ENCODE measurements at regions not wholly inside any gene's neighbourhood (a gene's known extent, or its start where the extent isn't known, plus 50 kb on each side); places are given as distances from the start of the nearest gene placed in this dataset.
"Not testable (repeated sequence)": the region's sequence is repeated elsewhere in the genome, so short reads cannot be mapped to it uniquely, and the experiment has no call there.

DNA sequence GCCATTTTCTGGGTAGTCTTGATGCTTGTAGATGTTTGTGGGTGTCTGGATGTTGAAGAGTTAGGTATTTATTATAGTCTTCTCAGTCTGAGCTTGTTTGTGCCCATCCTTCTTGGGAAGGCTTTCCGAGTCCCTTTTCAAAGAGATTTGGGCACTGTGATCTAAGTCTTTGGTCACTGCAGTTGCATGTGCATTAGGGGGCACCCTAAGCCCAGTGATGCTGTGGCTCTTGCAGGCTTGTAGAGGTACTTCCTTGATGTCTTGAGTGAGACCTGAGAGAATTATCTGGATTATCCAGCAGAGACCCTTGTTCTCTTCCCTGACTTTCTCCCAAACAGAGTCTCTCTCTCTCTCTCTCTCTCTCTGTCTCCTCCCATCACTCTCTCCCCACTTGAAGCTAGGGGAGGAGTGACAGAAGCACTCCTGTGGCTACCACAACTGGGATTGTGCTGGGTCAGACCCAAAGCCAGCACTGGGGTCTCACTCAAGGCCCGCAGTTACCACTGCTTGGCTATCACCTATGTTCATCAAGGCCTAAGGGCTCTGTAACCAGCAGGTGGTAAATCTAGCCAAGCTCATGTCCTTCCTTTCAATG lies 68.5 kb downstream of the TMCO5A start:
- DNase-seq (ENCODE audit: low read depth, low spot score) = peak; percentile 57

DNA sequence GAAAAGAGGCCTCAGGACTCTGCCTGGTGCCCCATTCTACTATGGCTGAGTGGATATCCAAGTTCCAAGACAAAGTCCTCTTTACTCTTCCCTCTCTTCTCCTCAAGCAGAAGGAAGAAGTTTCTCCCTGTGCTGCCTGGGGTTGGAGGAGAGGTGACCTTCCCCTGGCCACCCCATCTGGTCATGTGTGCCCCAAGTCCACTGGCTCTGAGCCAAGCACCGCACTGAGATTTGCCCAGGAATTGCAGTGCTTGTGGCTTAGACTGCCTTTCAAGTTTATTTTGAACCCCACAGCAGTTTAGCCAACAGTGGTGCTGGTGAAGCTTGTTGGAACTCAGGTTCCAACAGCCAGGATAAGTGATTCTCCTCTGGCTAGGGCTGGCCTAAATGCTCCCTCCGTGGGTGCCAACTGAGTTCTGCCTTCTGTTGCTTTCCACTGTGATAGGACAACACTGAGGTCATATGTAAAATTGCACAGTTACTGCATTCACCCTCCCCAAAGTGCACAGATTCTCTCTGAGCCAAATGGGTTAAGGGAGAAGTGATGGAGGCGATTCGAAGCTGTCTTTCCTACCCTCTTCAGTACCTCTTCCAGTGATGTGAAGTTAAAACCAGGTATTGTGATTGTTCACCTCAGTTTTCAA lies 69.9 kb downstream of the TMCO5A start:
- no peak for DNase-seq (ENCODE audit: low read depth, low spot score)

DNA sequence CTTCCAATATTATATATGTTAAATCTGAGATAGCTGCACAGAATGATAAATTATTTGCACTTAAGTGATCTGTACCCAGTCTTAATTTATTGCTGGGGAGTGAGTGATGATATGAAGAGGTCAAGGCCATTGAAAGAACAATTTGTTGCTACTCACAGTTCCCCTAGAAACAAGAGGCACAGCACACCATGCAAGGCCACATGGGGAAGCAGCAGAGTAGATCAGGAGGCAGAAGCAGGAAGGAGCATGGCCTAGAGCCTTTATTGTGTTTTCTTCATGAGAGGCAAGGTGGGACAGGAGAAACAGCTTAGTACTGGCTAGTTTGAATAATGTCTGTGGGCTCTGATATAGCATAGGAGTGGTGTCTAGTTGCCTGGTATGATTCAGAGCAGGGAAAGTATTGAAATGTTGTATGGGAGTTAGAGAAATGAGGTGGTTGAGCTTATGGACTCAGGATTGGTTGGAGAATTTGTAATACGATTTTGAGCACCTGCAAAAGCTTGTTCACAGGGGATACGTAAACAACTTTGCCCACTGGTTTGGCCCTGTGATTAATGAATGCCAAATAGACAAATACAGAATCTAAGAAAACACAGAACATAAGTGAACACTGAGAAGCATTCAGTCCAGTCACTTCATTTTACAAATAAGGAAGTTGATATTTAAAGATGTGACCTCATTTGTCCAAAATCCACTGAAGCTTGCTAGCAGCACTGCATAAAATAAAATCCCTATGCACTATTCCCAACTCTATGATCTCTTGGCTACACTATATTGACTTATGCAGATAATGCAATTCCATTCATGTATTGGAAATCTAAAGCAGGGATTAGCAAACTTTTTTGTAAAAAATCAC lies 71.7 kb downstream of the TMCO5A start:
- no peak for DNase-seq (ENCODE audit: low read depth, low spot score)

DNA sequence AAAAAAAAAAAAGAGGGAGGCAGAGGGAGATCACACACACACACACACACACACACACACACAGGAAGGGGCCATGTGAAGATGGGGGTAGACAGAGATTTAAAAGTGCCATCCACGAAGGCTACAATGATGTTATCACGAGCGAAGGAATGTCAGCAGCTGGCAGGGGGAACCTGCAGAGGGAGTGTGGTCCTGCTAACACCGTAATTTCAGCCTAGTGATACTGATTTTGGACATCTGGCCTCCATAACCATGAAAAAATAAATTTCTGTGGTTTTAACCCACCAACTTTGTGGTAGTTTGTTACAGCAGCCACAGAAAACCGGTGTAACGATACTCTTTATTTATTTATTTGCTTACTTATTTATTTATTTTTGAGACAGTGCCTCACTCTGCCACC lies 76.0 kb downstream of the TMCO5A start:
- no peak for DNase-seq (ENCODE audit: low read depth, low spot score)

DNA sequence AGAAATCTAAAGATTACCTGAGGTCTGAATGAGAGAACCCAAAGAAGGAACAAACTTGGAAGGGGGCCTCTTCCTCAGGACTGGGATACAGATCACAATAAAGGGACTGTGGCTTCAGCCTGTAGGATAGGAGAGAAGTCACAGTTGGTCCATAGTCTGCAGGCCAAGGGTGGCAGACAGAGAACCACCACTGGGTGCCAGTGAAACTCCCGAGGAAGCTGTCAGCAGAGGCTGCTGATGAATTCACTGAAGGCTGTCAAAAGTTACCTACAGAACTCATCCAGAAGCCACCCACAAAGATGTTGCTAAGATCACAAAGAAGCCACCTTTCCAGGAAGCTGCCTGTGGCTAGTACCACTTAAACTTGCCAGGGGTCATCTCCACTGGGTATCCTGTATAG lies 78.5 kb downstream of the TMCO5A start:
- DNase-seq (ENCODE audit: low read depth, low spot score) = no peak

DNA sequence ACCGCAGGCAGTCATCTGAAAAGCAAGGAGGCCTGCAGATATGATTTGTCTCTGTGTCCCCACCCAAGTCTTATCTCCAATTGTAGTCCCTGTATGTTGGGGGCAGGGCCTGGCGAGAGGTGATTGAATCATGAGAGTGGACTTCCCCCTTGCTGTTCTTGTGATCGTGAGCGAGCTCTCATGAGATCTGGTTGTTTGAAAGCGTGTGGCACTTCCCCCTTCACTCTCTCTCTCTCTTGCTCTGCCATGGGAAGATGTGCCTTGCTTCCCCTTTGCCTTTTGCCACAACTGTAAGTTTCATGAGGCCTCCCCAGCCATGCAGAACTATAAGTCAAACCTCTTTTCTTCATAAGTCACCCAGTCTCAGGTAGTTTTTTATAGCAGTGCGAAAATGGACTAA lies 83.3 kb downstream of the TMCO5A start:
- no peak for DNase-seq (ENCODE audit: low read depth, low spot score)

DNA sequence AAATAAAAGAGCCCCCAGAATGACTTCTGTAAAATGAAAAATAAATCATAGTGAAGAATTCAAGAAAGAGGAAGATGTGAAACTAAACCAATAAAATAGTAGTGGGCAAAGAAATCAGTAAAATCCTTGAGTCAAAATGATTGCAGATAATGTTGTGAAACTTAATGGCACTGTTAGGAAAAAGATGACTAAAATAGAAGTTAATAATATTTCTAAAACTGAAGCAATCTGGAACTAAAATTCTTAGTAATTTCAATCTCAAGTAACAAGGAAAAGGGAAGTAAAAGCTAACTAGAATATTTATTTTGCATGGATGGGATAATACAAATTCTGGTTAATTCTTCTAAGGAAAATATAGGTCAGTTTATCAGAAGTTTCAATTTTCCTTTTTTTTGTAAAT lies 84.6 kb downstream of the TMCO5A start:
- DNase-seq (ENCODE audit: low read depth, low spot score) = no peak

DNA sequence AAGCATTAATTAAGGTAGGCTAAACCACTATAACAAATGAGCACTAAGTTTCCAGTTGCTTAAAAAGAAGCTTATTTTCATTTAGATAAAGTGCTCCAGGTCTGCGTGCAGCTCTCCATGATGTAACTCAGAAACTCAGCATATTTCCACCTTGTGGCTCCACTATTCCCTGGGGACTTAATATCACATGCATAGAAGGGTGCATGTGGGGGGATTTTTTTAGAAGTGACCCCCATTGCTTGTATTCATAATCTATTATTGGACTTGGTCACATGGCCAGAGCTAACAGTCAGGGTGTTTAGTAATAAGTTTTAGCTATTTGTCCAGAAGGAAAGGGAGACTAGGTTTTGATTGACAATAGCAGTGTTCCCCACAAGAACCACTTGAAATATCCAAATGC lies 86.8 kb downstream of the TMCO5A start:
- DNase-seq (ENCODE audit: low read depth, low spot score) = no peak

DNA sequence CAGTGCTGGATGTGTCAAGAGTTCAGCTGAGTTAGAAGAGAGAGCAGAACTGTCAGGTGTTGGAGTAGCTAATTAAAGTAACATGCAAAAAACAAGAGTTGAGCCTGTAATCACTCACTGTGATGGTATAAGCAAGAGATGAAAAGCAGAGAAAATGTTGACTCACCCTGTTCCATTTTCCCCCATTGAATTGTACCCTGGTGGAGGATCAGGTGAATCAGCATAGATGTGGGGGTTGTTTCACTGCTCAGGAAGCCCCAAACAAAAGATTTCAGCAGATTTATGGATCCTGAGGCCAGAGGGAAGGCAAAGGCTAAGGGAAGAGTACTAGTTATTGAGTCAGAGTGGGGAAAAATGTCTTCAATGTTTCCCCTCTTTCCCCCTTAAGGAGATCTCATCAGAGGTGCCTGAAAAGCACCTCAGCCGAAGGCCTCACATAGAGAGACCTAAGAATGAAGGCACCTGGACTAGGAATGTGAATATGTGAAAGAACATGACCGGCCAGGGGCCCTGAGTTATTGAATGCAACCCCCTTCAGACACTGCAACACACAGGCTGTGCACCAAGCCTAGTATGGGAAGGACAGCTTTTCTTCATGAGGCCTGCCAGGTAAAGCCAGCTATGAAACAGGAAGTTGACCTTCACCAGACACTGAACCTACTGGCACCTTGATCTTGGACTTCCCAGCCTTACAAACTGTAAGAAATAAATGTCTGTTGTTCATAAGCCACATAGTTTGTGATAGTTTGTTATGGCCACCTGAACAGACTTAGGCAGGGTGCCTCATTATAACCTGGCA lies 90.1 kb downstream of the TMCO5A start:
- DNase-seq (ENCODE audit: low read depth, low spot score) = no peak

DNA sequence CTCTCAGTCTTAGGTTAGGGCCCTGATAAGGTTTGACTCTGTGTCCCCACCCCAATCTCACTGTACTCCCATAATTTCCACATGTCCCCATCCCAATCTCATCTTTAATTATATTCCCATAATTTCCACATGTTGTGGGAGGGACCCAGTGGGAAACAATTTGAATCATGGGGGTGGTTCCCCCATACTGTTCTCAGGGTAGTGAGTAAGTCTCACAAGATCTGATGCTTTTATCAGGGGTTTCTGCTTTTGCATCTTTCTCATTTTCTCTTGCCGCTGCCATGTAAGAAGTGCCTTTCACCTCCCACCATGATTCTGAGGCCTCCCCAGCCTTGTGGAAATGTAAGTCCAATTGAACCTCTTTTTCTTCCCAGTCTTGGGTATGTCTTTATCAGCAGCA lies 91.2 kb downstream of the TMCO5A start:
- not testable (repeated sequence) for DNase-seq (ENCODE audit: low read depth, low spot score)

DNA sequence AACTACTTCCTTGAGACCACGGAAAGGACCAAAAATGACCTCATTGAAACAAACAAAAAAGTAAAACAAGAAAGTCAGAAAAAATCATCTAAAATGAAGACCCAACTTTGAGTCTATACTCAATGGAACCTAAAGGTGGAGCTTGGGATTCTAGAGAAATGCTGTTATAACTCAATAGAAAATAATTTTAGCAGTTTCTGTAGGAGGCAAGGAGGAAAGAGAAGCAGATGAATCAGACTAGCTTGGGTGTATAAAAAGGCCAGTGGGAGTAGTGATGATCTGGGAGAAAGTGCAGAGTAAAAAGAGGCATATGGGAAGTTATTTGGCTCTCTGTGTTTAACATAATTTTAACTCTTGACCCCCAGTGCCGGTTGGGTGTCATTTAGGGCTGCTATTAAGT lies 94.4 kb downstream of the TMCO5A start:
- DNase-seq (ENCODE audit: low read depth, low spot score) = no peak

DNA sequence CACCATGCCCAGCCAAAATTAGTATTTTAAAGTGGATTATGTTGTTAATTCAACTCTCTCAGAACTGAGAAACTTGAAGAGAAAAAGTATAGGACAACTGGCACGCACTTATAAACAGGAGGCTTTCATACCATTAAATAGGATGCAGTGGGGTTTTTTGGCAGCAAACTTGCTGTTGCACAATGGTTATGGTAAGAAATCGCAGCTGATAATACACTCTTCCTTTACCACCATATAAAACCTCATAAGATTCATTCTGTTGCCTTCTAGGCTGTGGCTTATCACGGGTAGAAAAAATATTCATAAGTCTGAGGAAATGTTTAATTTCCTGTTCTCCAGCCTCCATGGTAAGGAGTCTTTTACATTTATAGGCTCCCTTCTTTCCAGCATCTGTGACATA lies 95.3 kb downstream of the TMCO5A start:
- peak; percentile 47 for DNase-seq (ENCODE audit: low read depth, low spot score)

DNA sequence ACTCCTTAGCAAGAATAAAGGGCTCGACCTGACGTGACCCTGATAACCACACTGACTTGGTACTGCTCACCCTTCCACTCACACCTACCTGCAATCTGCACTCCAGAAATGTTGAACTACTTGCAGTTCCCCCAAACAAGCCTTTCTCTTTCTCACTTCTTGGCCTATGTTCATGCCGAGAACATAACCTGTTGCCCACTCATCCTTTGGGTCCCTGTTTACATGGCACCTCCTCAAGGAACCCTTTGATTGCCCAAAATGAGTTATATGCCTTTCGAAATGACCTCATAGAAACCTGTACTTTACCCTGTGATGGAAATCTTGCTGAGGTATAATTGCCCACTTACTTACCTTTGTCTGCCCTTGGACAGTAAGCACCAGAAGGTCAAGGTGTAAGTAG lies 96.2 kb downstream of the TMCO5A start:
- DNase-seq (ENCODE audit: low read depth, low spot score) = no peak

DNA sequence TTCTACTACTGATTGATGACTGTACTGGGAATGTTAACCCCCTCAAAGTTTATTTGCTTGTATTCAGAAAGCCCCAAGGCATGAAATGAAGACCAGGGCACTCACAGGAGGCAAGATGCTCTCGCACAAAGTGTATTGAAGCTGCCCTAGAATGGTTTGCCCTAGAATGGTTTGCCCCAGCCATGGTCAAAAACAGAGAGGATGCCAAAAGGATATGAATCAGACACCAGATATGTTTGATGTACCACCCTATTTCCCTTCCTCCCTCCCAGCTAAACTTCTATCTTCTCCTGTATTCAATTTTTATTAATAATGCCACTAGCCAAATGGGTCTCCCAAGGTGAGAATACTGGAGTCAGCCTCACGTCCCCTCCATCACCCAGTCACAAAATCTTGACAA lies 101.3 kb downstream of the TMCO5A start:
- no peak for DNase-seq (ENCODE audit: low read depth, low spot score)

DNA sequence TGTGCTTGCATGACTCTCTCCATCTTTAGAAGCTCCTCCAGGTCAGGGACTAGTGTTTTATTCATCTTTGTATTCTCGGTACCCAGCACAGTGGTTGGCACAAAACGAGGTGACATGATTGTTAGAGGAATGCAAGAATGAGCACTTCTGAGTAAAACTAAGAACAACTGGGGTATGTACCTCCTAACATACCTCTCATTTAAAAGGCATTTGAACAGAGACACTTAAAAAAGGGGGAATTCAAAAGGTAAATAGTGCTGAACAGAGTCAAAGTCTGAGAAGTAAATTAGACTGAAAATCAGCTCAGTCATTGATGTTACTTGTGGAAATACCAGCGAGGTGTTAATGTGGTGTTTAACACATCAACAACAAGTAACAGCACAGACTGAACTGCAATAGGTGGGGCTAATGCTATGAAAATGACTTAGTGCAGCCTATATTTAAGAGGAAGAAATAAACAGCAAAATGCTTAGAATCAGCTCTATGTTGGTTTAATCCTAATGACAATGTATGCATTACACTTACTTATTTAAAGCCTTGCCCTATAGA lies 102.4 kb downstream of the TMCO5A start:
- no peak for DNase-seq (ENCODE audit: low read depth, low spot score)

DNA sequence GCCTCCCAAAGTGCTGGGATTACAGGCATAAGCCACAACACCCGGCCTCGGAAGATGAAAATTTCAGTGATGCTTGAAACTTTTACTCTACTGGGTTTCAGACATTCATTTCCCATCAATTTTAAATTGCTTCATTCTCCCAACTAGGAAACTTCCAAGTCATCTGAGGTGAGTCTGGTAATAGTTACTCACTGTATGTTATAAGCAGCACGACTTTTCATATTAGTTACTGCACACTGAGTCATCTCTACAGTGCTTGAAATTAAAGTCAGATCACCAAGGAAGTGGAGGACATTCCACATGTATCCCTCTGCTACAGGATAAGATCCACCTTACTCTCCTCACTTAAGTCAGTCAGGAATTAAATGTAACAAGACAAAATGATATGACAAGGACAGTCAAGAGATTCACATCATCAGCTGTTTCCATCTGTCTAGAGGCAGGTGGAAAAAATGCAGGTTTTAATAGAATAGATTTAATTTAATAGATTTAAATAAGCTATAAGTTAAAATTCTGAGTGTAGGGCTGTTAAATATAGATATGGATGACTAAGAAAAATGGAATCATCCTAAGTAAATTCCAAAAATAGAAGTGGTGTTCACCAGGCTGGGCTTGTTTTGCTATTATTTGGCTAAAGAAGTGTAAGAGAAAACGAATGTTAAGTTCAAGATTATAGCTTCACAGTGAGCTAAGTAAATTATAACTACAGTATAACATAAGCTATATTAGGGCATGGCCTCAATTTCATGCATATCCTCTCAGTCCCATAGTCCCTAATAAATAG lies 104.4 kb downstream of the TMCO5A start:
- no peak for DNase-seq (ENCODE audit: low read depth, low spot score)

DNA sequence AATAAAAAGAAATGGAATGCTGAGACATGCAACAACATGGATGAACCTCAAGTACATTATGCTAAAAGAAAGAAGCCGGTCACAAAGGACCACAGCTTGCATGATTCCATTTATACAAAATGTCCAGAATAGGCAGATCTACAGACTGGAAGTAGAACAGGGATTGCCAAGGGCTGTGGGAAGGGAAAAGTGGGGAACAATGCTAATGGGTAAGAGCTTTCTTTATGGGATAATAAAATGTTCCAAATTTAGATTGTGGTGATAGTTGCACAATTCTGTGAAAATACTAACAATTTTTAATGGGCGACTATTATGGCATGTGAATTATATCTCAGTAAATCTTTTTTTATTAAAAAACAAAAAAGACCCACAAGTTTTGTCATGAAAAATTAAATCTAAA lies 106.2 kb downstream of the TMCO5A start:
- DNase-seq (ENCODE audit: low read depth, low spot score) = no peak

DNA sequence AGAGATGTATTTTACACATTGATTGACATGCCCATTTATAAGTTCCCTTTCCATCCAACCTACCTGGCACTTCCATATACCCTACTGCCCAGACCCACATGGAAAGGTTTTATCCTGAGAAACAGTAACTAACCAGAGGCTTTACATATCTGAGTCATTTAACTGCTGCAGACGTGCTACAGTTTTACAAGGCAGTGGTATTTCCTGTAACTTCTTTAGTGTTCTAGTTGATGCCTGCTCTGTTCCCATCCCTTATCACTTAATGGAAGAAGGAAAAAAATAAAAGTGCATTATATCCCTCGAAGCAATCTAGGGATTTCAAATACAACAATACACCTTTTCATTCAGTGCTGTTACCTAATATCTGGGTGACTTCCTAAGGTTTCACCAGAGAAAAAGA lies 107.1 kb downstream of the TMCO5A start:
- DNase-seq (ENCODE audit: low read depth, low spot score) = no peak

DNA sequence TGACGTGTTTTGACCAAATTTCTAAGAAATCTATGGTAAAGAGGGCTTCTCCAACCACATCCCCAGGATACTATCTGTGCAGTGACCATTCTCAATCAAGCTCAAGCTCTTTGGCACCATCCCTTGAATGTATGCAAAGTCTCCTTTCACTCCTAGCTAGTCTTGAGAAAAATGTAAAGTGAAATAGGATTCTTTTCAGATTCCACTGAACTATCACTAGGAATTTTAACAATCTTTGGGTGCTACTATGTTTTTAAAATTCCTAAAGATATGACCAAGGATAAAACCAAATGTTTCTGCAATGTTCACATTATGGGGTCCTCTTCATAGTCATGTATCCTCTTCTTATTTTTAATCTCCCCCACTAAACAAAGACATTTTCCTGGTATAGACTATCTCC lies 107.8 kb downstream of the TMCO5A start:
- no peak for DNase-seq (ENCODE audit: low read depth, low spot score)

DNA sequence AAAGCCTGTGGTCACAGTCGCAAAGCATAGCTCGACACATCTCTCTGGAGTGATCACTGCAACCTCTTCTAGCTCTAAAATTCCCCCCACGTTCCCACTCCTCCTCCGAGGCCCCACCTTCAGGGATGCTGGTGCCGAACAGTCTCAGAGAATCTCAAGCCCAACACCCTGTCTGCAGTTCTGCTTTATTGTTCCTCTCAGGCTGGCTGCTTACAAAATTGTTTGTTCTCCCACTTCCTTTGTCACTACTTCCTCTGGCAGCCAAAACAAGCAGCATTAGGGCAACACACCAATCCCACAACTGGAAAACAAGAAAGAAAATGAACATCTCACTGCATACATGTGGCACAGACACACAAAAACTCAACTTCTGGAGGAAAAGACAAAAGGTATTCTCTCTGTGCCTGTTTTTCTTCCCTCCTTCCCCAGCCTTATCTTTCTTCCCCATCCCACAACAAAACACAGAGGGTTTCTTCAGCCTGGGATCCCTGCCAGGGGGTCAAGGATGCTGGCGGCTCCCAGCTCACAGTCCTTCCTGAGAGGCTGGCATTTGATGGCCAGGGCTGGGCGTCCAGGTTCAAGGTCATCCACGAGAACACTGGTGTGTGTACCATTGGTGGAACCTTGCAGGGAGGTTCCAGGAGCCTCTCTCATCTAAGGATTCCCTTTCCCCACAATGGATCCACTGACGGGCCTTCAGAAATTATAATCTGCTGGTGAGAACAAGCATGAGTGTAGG lies 108.4 kb downstream of the TMCO5A start:
- no peak for DNase-seq (ENCODE audit: low read depth, low spot score)
